SK-N-SH treated with all-trans-retinoic acid at 6 μM for 48 hours (cell line): ENCODE measurements at regions not wholly inside any gene's neighbourhood (a gene's known extent, or its start where the extent isn't known, plus 50 kb on each side); places are given as distances from the start of the nearest gene placed in this dataset.

Source experiments
- ESRRG ChIP-seq: fragments of 250-450 bp; sonication (Bioruptor Pico); IDR thresholded peaks from 2 replicates; pipeline ENCODE4 v1.6.1; 2021; ENCODE audit warnings: mild to moderate bottlenecking
- ZFP30 ChIP-seq: fragments of 450-650 bp; formaldehyde crosslinking; IDR thresholded peaks from 2 replicates; pipeline ENCODE4 v1.5.0; 2022; ENCODE audit warnings: mild to moderate bottlenecking, moderate library complexity
- ZNF8 ChIP-seq: fragments of 450-650 bp; formaldehyde crosslinking; IDR thresholded peaks from 2 replicates; pipeline ENCODE4 v1.5.0; 2020; ENCODE audit warnings: mild to moderate bottlenecking, moderate library complexity
- TF ChIP-seq, protein P1 (sequence below): fragments of 250-450 bp; sonication (Bioruptor Pico); IDR thresholded peaks from 2 replicates; pipeline ENCODE4 v1.5.1; 2020; ENCODE audit warnings: low read depth, mild to moderate bottlenecking, moderate library complexity

- TF ChIP-seq ZNF8 (CRISPR knock-in tag) (no peak), ZFP30 (CRISPR knock-in tag) (no peak), ESRRG (CRISPR knock-in tag) (no peak)
- TF ChIP-seq, protein P1, sequence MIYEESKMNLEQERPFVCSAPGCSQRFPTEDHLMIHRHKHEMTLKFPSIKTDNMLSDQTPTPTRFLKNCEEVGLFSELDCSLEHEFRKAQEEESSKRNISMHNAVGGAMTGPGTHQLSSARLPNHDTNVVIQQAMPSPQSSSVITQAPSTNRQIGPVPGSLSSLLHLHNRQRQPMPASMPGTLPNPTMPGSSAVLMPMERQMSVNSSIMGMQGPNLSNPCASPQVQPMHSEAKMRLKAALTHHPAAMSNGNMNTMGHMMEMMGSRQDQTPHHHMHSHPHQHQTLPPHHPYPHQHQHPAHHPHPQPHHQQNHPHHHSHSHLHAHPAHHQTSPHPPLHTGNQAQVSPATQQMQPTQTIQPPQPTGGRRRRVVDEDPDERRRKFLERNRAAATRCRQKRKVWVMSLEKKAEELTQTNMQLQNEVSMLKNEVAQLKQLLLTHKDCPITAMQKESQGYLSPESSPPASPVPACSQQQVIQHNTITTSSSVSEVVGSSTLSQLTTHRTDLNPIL: no peak
Observed at GRCh38 chr3:40605960-40606359, 81.2 kb downstream of the ZNF621 start.
